Endodermal cell (in vitro differentiated cells): ENCODE measurements at regions not wholly inside any gene's neighbourhood (a gene's known extent, or its start where the extent isn't known, plus 50 kb on each side); places are given as distances from the start of the nearest gene placed in this dataset.

Source experiments
- DNase-seq: peaks from one replicate; pipeline ENCODE4 v3.0.0-alpha.2; 2017
- H3K27ac ChIP-seq: 2 replicates; pipeline ENCODE4 v1.5.1; 2013; ENCODE audit warnings: mild to moderate bottlenecking, low read depth, low read length, moderate library complexity
- H3K27me3 ChIP-seq: 2 replicates; pipeline ENCODE4 v1.6.1; 2013; ENCODE audit warnings: mild to moderate bottlenecking, low read length, moderate library complexity; ENCODE audit not compliant: insufficient read depth, control insufficient read depth, poor library complexity, severe bottlenecking
- H3K36me3 ChIP-seq: 2 replicates; pipeline ENCODE4 v1.7.0; 2013; ENCODE audit warnings: mild to moderate bottlenecking, low read length, moderate library complexity; ENCODE audit not compliant: control insufficient read depth, insufficient read depth
- H3K4me1 ChIP-seq: one replicate; pipeline ENCODE4 v1.7.0; 2013; ENCODE audit warnings: low read length; ENCODE audit not compliant: control insufficient read depth, insufficient read depth
- H3K4me3 ChIP-seq: 2 replicates; pipeline ENCODE4 v1.5.1; 2013; ENCODE audit warnings: mild to moderate bottlenecking, low read length, moderate library complexity
- H3K9ac ChIP-seq: 2 replicates; pipeline ENCODE4 v1.6.1; 2013; ENCODE audit warnings: mild to moderate bottlenecking, low read length, moderate library complexity; ENCODE audit not compliant: poor library complexity, severe bottlenecking; ENCODE audit errors: extremely low read depth
- H3K9me3 ChIP-seq: 2 replicates; pipeline ENCODE4 v1.6.1; 2013; ENCODE audit warnings: mild to moderate bottlenecking, low read length, moderate library complexity; ENCODE audit not compliant: control insufficient read depth
- H3K27ac Mint-ChIP-seq: 2 replicates; pipeline ENCODE4 v1.8.0; 2020; ENCODE audit warnings: mixed read lengths
- H3K27me3 Mint-ChIP-seq: 2 replicates; pipeline ENCODE4 v1.8.0; 2021; ENCODE audit warnings: mild to moderate bottlenecking, mixed read lengths; ENCODE audit not compliant: insufficient read depth
- H3K36me3 Mint-ChIP-seq: 2 replicates; pipeline ENCODE4 v1.8.0; 2020; ENCODE audit warnings: low read depth, mixed read lengths
- H3K4me1 Mint-ChIP-seq: 2 replicates; pipeline ENCODE4 v1.8.0; 2020; ENCODE audit warnings: mixed read lengths
- H3K4me3 Mint-ChIP-seq: 2 replicates; pipeline ENCODE4 v1.8.0; 2020; ENCODE audit warnings: mild to moderate bottlenecking, moderate library complexity, mixed read lengths
- H3K9me3 Mint-ChIP-seq: 2 replicates; pipeline ENCODE4 v1.8.0; 2020; ENCODE audit warnings: mild to moderate bottlenecking, mixed read lengths
- whole genome bisulfite sequencing, 2 experiments: methylation state at CpG; one replicate each; pipeline versions ENCODE4 v1.1.5 to v1.1.7; 2013; ENCODE audit warnings: missing lambda C conversion rate in 2 of 2, mixed read lengths in 1 of 2; ENCODE audit not compliant: insufficient coverage in 1 of 2, insufficient read length in 1 of 2; 5-methylcytosine and 5-hydroxymethylcytosine counted together
- TF ChIP-seq, protein P1 (sequence below): fragments of 200-600 bp; sonication (generic); conservative IDR thresholded peaks from 2 replicates; pipeline ENCODE4 v1.5.0; 2021; ENCODE audit warnings: antibody characterized with exemption, mild to moderate bottlenecking

DNA sequence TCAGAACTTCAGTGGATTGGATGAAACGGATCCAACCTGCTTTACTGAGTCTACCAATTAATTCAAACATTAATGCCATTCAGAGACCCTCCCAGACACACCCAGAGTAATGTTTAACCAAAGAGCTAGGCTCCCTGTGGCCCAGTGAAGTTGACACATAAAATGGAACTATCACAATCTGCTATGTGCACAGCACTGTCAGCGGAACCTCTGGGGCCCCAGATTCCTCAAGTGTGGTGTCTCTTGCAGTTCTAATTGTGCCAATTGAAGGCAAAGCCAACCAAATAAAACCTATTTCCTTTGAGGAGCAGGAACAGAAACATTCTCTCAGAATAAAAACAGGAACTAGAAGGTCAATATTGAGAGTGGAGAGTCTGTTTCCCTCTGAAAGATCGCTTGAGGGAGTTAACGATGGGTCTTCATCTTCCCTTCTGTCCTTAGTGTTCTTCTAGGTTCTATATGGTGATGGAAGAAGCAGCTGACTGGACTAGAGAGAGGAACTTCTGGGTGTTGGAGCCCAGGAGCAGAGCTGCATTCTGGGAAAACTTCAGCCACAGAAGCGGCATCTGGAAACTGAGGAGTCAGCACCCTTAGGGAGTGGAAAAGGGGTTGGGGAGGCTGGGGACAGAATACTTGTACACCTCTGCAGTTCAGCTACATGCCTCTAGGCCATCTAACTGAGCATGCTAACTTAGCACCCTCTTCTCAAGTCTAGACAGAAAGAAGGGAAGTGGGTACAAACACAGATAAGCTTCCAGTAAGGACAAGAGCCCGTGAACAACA, 174.4 kb upstream of the FBXO11 start:
- H3K27me3 ChIP-seq = no peaks in the 10 kb centered on the region
- H3K9ac ChIP-seq = no peak overlapping the region
- Mint-ChIP-seq H3K9me3 (peaks cover 1% of the 10 kb centered on the region), H3K27me3 (no peaks in the 10 kb centered on the region), H3K4me1 (no peaks in the 10 kb centered on the region), H3K27ac (no peak overlapping the region), H3K4me3 (no peak overlapping the region), H3K36me3 (no peaks in the 10 kb centered on the region)
- H3K27ac ChIP-seq = no peak overlapping the region
- no peaks in the 10 kb centered on the region for H3K9me3 ChIP-seq
- DNase-seq = no peak
- WGBS, 2 experiments = 92 to 95% methylated on average over 6 of the region's 6 CpGs
- no peaks in the 10 kb centered on the region for H3K36me3 ChIP-seq
- no peaks in the 10 kb centered on the region for H3K4me1 ChIP-seq
- TF ChIP-seq, protein P1, sequence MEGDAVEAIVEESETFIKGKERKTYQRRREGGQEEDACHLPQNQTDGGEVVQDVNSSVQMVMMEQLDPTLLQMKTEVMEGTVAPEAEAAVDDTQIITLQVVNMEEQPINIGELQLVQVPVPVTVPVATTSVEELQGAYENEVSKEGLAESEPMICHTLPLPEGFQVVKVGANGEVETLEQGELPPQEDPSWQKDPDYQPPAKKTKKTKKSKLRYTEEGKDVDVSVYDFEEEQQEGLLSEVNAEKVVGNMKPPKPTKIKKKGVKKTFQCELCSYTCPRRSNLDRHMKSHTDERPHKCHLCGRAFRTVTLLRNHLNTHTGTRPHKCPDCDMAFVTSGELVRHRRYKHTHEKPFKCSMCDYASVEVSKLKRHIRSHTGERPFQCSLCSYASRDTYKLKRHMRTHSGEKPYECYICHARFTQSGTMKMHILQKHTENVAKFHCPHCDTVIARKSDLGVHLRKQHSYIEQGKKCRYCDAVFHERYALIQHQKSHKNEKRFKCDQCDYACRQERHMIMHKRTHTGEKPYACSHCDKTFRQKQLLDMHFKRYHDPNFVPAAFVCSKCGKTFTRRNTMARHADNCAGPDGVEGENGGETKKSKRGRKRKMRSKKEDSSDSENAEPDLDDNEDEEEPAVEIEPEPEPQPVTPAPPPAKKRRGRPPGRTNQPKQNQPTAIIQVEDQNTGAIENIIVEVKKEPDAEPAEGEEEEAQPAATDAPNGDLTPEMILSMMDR = peak; percentile 59
- no peak overlapping the region for H3K4me3 ChIP-seq

DNA sequence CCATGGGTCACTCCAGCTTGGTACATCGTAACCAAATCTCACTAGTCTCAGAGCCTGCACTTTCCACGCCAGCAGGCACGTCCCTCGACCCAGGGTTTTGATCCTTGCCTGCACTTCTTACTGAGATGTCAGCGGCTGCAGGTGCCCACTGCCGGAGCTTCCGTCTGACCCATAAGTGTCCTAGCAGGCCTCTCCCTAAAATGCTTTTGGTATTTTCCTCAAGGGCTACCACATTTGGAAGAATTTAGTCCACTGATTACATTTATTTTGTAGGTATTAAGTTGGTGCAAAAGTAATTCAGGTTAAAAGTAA, 175.0 kb upstream of the FBXO11 start:
- 85 to 87% methylated on average over 4 to 7 of the region's 7 CpGs for WGBS, 2 experiments
- Histone ChIP-seq H3K9ac (no peak overlapping the region), H3K36me3 (no peaks in the 10 kb centered on the region), H3K27ac (no peak overlapping the region), H3K4me1 (no peaks in the 10 kb centered on the region), H3K9me3 (no peaks in the 10 kb centered on the region), H3K27me3 (no peaks in the 10 kb centered on the region), H3K4me3 (no peak overlapping the region)
- peaks cover 3% of the 10 kb centered on the region for H3K9me3 Mint-ChIP-seq
- DNase-seq = no peak
- no peak overlapping the region for H3K27ac Mint-ChIP-seq
- H3K4me3 Mint-ChIP-seq = no peak overlapping the region
- TF ChIP-seq, protein P1 = peak; percentile 23
- no peaks in the 10 kb centered on the region for H3K4me1 Mint-ChIP-seq
- H3K27me3 Mint-ChIP-seq = no peaks in the 10 kb centered on the region
- no peaks in the 10 kb centered on the region for H3K36me3 Mint-ChIP-seq

DNA sequence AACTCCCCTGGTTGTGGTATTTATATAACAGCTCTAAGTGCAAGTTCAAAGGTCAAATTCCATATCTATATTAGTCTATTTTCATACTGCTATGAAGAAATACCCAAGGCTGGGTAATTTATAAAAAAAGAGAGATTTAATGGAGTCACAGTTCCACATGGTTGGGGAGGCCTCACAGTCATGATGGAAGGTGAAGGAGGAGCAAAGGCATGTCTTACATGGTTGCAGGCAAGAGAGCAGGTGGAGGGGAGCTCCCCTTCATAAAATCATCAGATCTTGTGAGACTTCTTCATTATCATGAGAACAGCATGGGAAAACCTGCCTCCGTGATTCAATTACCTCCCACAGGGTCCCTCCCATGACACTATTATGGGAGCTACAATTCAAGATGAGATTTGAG, 179.6 kb upstream of the FBXO11 start:
- Histone ChIP-seq H3K27ac (no peak overlapping the region), H3K36me3 (no peaks in the 10 kb centered on the region), H3K4me1 (no peaks in the 10 kb centered on the region), H3K27me3 (no peaks in the 10 kb centered on the region), H3K4me3 (no peak overlapping the region), H3K9me3 (no peaks in the 10 kb centered on the region), H3K9ac (no peak overlapping the region)
- TF ChIP-seq, protein P1 = no peak
- H3K27me3 Mint-ChIP-seq = no peaks in the 10 kb centered on the region
- H3K4me3 Mint-ChIP-seq = no peak overlapping the region
- H3K36me3 Mint-ChIP-seq = no peaks in the 10 kb centered on the region
- 79% methylated on average over 1 of the region's 1 CpG; no CpG with 5 or more reads in 1 of the 2 experiments for WGBS, 2 experiments
- DNase-seq = no peak
- peaks cover 3% of the 10 kb centered on the region for H3K9me3 Mint-ChIP-seq
- H3K4me1 Mint-ChIP-seq = peaks cover 11% of the 10 kb centered on the region
- H3K27ac Mint-ChIP-seq = no peak overlapping the region
